Activated T-helper 17 cell treated with anti-CD3 and anti-CD28 coated beads, Interleukin-2, amount 50 U/mL, for 72 hours (primary cell): ENCODE measurements at regions not wholly inside any gene's neighbourhood (a gene's known extent, or its start where the extent isn't known, plus 50 kb on each side); places are given as distances from the start of the nearest gene placed in this dataset.

Experiments used
- ATAC-seq: fragments of 150-1000 bp; cut with Tn5 transposase; replicated peaks from 2 replicates; pipeline ENCODE4 v1.10.0; 2021; ENCODE audit warnings: mild to moderate bottlenecking, moderate library complexity
- H3K27ac Mint-ChIP-seq: one replicate; pipeline ENCODE4 v1.8.0; 2022; ENCODE audit warnings: mixed read lengths
- H3K27me3 Mint-ChIP-seq: one replicate; pipeline ENCODE4 v1.8.0; 2022; ENCODE audit warnings: mixed read lengths
- H3K36me3 Mint-ChIP-seq: one replicate; pipeline ENCODE4 v1.8.0; 2022; ENCODE audit warnings: low read depth, mild to moderate bottlenecking, mixed read lengths
- H3K4me1 Mint-ChIP-seq: one replicate; pipeline ENCODE4 v1.8.0; 2022; ENCODE audit warnings: mixed read lengths
- H3K4me3 Mint-ChIP-seq: one replicate; pipeline ENCODE4 v1.8.0; 2022; ENCODE audit warnings: mild to moderate bottlenecking, mixed read lengths
- H3K9me3 Mint-ChIP-seq: one replicate; pipeline ENCODE4 v1.8.0; 2022; ENCODE audit warnings: mixed read lengths

DNA sequence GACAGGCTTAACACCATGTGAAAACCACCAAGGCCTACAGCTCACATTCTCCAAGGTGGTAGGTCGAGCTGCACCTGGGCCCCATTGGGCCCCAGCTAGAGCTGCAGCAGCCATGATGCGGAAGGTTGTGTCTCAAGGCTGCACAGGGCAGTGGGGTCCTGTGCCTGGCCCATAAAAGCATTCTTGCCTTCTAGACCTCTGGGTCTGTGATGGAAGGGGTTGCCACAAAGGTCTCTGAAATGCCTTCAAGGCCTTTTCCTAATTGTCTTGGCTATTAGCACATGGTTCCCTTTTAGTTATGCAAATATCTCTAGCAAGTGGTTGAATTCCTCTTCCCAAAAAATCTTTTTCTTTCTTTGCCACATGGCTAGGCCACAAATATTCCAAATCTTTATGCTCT is 52.5 kb upstream of the C11orf58 start:
- H3K9me3 Mint-ChIP-seq: no peaks in the 10 kb centered on the region

GRCh38 chr11:16678466-16679116 is 59.9 kb upstream of the C11orf58 start:
- Mint-ChIP-seq H3K27ac (no peak overlapping the region), H3K9me3 (no peaks in the 10 kb centered on the region), H3K36me3 (no peaks in the 10 kb centered on the region), H3K4me3 (no peak overlapping the region), H3K27me3 (peaks cover 3% of the 10 kb centered on the region), H3K4me1 (no peaks in the 10 kb centered on the region)
- ATAC-seq: no peak

More for the DNA sequence above, 52.5 kb upstream of the C11orf58 start:
- Mint-ChIP-seq H3K4me1 (no peaks in the 10 kb centered on the region), H3K4me3 (no peak overlapping the region), H3K36me3 (no peaks in the 10 kb centered on the region), H3K27ac (no peak overlapping the region), H3K27me3 (peaks cover 4% of the 10 kb centered on the region)
- ATAC-seq: no peak

DNA sequence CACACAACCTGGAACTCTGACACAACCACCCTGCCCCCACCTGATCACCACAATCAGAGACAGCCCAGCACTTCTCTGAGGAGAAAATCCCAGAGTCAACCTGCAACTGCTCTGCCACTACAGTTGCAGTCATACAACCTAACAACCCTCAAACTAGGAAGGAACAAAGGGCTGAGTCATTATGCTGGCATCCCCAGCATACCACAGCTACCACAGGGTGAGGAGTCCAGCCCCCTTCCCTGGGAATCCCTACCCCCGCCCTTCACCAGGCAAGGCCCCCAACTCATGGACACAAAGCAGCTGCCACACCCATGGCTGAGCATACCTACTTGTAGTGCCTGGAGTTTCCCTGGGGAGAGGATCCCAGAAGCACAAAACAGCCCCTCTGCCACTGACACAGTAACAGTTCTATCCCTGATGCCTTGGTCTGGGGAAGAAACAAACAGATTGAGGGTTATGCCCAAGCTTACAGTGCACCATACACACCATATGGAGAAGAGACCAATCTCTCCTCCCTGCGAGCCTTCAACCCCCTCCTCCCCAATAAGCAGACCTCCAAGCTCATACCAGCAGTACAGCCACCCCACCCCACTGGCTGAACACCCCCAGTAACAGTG is 68.5 kb upstream of the C11orf58 start:
- H3K27me3 Mint-ChIP-seq: peaks cover 14% of the 10 kb centered on the region
- no peak overlapping the region for H3K27ac Mint-ChIP-seq
- no peaks in the 10 kb centered on the region for H3K36me3 Mint-ChIP-seq
- no peaks in the 10 kb centered on the region for H3K4me1 Mint-ChIP-seq
- H3K9me3 Mint-ChIP-seq: peaks cover 18% of the 10 kb centered on the region
- no peak for ATAC-seq
- H3K4me3 Mint-ChIP-seq: no peak overlapping the region

DNA sequence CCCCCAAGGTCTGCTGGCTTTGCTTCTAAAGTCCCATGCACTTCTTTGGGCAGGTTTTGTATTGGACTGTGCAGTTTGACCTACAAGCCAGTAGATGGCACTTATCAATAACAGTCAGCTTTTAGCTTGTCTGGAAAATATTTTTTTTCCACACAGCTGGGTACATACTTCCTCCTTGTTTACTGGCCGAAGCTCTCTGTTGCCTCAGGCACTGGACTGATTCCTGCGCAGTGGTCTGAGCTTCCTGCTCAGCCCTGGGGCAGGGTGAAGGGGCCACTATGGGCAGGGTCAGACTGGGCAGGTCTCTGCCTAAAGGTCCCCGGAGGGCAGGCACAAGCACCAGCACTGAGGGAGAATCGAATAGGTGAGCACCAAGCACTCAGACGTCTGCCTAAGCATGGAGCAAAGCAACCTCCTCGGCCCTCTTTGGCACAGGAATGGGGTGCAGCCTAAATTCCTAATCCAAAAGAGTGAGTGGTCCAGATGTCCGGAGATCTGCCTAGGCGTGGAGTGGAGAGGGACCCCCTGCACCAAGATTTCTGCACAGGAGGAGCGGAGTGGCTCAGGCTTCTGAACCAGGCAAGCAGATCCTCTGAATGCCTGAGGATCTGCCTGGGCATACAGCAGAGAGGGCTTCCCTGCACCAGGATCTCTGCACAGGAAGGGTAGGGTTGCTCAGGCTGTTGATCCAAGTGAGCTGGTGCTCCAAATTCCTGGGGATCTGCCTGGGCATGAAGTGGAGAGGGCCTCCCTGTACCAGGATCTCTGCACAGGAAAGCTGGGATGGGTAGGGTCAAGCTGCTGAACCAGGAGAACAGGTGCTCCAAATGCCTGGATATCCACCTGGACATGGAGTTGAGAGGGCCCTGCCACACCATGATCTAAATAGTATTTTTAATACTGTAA is 105.9 kb upstream of the C11orf58 start:
- Mint-ChIP-seq H3K9me3 (peaks cover 5% of the 10 kb centered on the region), H3K27ac (no peak overlapping the region), H3K36me3 (no peaks in the 10 kb centered on the region), H3K27me3 (peaks cover 22% of the 10 kb centered on the region), H3K4me1 (no peaks in the 10 kb centered on the region), H3K4me3 (no peak overlapping the region)
- ATAC-seq: no peak

- ATAC-seq: no peak
- Mint-ChIP-seq H3K27ac (no peak overlapping the region), H3K36me3 (no peaks in the 10 kb centered on the region)
Measured at GRCh38 chr11:16630651-16631050, 107.8 kb upstream of the C11orf58 start.

GRCh38 chr11:16618431-16618830 is 120.0 kb upstream of the C11orf58 start:
- H3K9me3 Mint-ChIP-seq: no peaks in the 10 kb centered on the region
- no peaks in the 10 kb centered on the region for H3K36me3 Mint-ChIP-seq

More at GRCh38 chr11:16630651-16631050, 107.8 kb upstream of the C11orf58 start:
- Mint-ChIP-seq H3K27me3 (peaks cover 22% of the 10 kb centered on the region), H3K4me3 (no peak overlapping the region), H3K9me3 (peaks cover 5% of the 10 kb centered on the region), H3K4me1 (no peaks in the 10 kb centered on the region)

GRCh38 chr11:16615480-16615879 is 123.0 kb upstream of the C11orf58 start:
- no peaks in the 10 kb centered on the region for H3K4me1 Mint-ChIP-seq
- no peaks in the 10 kb centered on the region for H3K9me3 Mint-ChIP-seq
- H3K27me3 Mint-ChIP-seq: peaks cover 49% of the 10 kb centered on the region
- H3K4me3 Mint-ChIP-seq: no peak overlapping the region
- no peak overlapping the region for H3K27ac Mint-ChIP-seq
- no peak for ATAC-seq
- no peaks in the 10 kb centered on the region for H3K36me3 Mint-ChIP-seq

More at GRCh38 chr11:16618431-16618830, 120.0 kb upstream of the C11orf58 start:
- no peak for ATAC-seq
- H3K4me3 Mint-ChIP-seq: no peak overlapping the region
- no peaks in the 10 kb centered on the region for H3K4me1 Mint-ChIP-seq
- peaks cover 30% of the 10 kb centered on the region for H3K27me3 Mint-ChIP-seq
- no peak overlapping the region for H3K27ac Mint-ChIP-seq

GRCh38 chr11:16613512-16614381 is 124.7 kb upstream of the C11orf58 start:
- ATAC-seq: peak; percentile 95
- no peak overlapping the region for H3K27ac Mint-ChIP-seq
- H3K36me3 Mint-ChIP-seq: no peaks in the 10 kb centered on the region
- H3K4me1 Mint-ChIP-seq: no peaks in the 10 kb centered on the region
- H3K4me3 Mint-ChIP-seq: peak overlapping the region; percentile 73
- peaks cover 49% of the 10 kb centered on the region for H3K27me3 Mint-ChIP-seq
- no peaks in the 10 kb centered on the region for H3K9me3 Mint-ChIP-seq

GRCh38 chr11:16613262-16613511 is 125.3 kb upstream of the C11orf58 start:
- H3K27ac Mint-ChIP-seq: no peak overlapping the region
- H3K36me3 Mint-ChIP-seq: no peaks in the 10 kb centered on the region
- H3K9me3 Mint-ChIP-seq: no peaks in the 10 kb centered on the region
- peak; percentile 13 for ATAC-seq
- peak overlapping the region; percentile 73 for H3K4me3 Mint-ChIP-seq
- peaks cover 46% of the 10 kb centered on the region for H3K27me3 Mint-ChIP-seq
- no peaks in the 10 kb centered on the region for H3K4me1 Mint-ChIP-seq

- Mint-ChIP-seq H3K27ac (no peak overlapping the region), H3K4me3 (peak overlapping the region; percentile 73), H3K4me1 (no peaks in the 10 kb centered on the region), H3K9me3 (no peaks in the 10 kb centered on the region), H3K36me3 (no peaks in the 10 kb centered on the region), H3K27me3 (peaks cover 46% of the 10 kb centered on the region)
- ATAC-seq: no peak
Measured at GRCh38 chr11:16612566-16613261, 125.7 kb upstream of the C11orf58 start.

DNA sequence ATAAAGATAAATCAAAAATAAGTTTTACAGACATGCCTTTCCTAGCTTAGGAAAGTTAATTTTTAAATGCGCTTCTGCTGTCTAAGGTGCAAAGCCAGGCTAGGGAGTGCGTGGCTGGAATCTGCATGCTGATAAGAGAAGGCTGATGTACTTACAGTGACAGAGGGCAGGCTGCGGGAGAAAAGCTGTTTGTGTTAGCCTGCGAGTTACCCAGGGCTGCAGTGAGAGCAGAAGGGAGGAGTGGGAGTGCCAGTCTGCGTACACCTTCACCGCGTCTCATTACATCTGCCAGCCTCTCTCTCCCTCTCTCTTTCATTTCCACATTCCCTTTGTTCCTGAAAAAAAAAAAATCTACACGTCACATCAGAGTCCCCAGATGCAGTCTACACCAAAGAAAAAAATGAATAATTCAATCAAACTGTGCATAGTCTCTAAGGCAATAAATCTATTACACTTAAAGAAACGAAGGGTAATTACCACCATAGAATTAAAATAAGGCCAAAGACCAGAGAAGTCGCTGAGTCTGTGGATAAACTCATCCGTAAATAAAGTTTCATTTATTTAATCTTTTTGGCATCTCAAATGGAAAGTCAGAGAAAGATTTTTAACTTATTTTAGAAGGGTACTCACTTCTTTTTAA is 126.4 kb upstream of the C11orf58 start:
- Mint-ChIP-seq H3K4me3 (no peak overlapping the region), H3K9me3 (no peaks in the 10 kb centered on the region), H3K36me3 (no peaks in the 10 kb centered on the region), H3K27ac (no peak overlapping the region), H3K27me3 (peaks cover 44% of the 10 kb centered on the region), H3K4me1 (no peaks in the 10 kb centered on the region)
- no peak for ATAC-seq

GRCh38 chr11:16611401-16611921 is 127.0 kb upstream of the C11orf58 start:
- H3K4me3 Mint-ChIP-seq: no peak overlapping the region
- no peak for ATAC-seq
- H3K9me3 Mint-ChIP-seq: no peaks in the 10 kb centered on the region
- peaks cover 2% of the 10 kb centered on the region for H3K36me3 Mint-ChIP-seq
- H3K4me1 Mint-ChIP-seq: peaks cover 2% of the 10 kb centered on the region
- peaks cover 44% of the 10 kb centered on the region for H3K27me3 Mint-ChIP-seq
- H3K27ac Mint-ChIP-seq: no peak overlapping the region

- ATAC-seq: no peak
- Mint-ChIP-seq H3K4me3 (no peak overlapping the region), H3K27me3 (peaks cover 47% of the 10 kb centered on the region), H3K36me3 (peaks cover 8% of the 10 kb centered on the region), H3K27ac (no peak overlapping the region), H3K9me3 (no peaks in the 10 kb centered on the region), H3K4me1 (peaks cover 8% of the 10 kb centered on the region)
Measured at GRCh38 chr11:16610738-16611388, 127.6 kb upstream of the C11orf58 start.
